Mesendoderm (in vitro differentiated cells): ENCODE measurements at regions not wholly inside any gene's neighbourhood (a gene's known extent, or its start where the extent isn't known, plus 50 kb on each side); places are given as distances from the start of the nearest gene placed in this dataset.
A peak's percentile ranks its signal among the peaks of the same experiment; 100 is the strongest.
"Not testable (repeated sequence)": the region's sequence is repeated elsewhere in the genome, so short reads cannot be mapped to it uniquely, and the experiment has no call there.

Experiments
- DNase-seq: peaks from one replicate; pipeline ENCODE4 v3.0.0; 2013
- H2AK5ac ChIP-seq: 2 replicates; pipeline ENCODE4 v1.6.1; 2013; ENCODE audit warnings: low read length, inconsistent platforms
- H2BK120ac ChIP-seq: 2 replicates; pipeline ENCODE4 v1.6.1; 2013; ENCODE audit warnings: low read depth, mild to moderate bottlenecking, low read length, moderate library complexity, mixed read lengths
- H2BK15ac ChIP-seq: replicated peaks from 2 replicates; pipeline ENCODE4 v1.6.1; 2013; ENCODE audit warnings: low read depth, mild to moderate bottlenecking, moderate library complexity
- H2BK5ac ChIP-seq: 2 replicates; pipeline ENCODE4 v1.6.1; 2013; ENCODE audit warnings: low read length, inconsistent platforms
- H3K18ac ChIP-seq: 2 replicates; pipeline ENCODE4 v1.6.1; 2013; ENCODE audit warnings: mild to moderate bottlenecking, low read length, mixed read lengths
- H3K23ac ChIP-seq: one replicate; pipeline ENCODE4 v1.6.1; 2013; ENCODE audit warnings: low read length
- H3K27ac ChIP-seq: 2 replicates; pipeline ENCODE4 v1.5.1; 2013; ENCODE audit warnings: low read depth, mild to moderate bottlenecking, inconsistent platforms, low read length, moderate library complexity
- H3K27me3 ChIP-seq: 2 replicates; pipeline ENCODE4 v1.6.1; 2013; ENCODE audit warnings: low read length, control low read depth, mild to moderate bottlenecking, inconsistent platforms; ENCODE audit not compliant: insufficient read depth, poor library complexity
- H3K36me3 ChIP-seq: 2 replicates; pipeline ENCODE4 v1.6.1; 2013; ENCODE audit warnings: low read length, inconsistent platforms; ENCODE audit not compliant: control insufficient read depth, insufficient read depth
- H3K4ac ChIP-seq: one replicate; pipeline ENCODE4 v1.6.1; 2013; ENCODE audit warnings: low read depth, mild to moderate bottlenecking, low read length, moderate library complexity
- H3K4me1 ChIP-seq: 2 replicates; pipeline ENCODE4 v1.6.1; 2013; ENCODE audit warnings: low read depth, low read length, inconsistent platforms; ENCODE audit not compliant: control insufficient read depth
- H3K4me2 ChIP-seq: 2 replicates; pipeline ENCODE4 v1.6.1; 2013; ENCODE audit warnings: low read length
- H3K4me3 ChIP-seq: 2 replicates; pipeline ENCODE4 v1.5.1; 2013; ENCODE audit warnings: mild to moderate bottlenecking, low read length
- H3K56ac ChIP-seq: one replicate; pipeline ENCODE4 v1.6.1; 2013; ENCODE audit warnings: low read length
- H3K79me1 ChIP-seq: 2 replicates; pipeline ENCODE4 v1.6.1; 2013; ENCODE audit warnings: low read length, inconsistent platforms
- H3K79me2 ChIP-seq: 2 replicates; pipeline ENCODE4 v1.6.1; 2013; ENCODE audit warnings: mild to moderate bottlenecking, low read length; ENCODE audit not compliant: control insufficient read depth, insufficient read depth
- H3K9ac ChIP-seq: 2 replicates; pipeline ENCODE4 v1.6.1; 2013; ENCODE audit warnings: low read length, inconsistent platforms
- H4K5ac ChIP-seq: one replicate; pipeline ENCODE4 v1.6.1; 2013; ENCODE audit warnings: low read length
- H4K8ac ChIP-seq: one replicate; pipeline ENCODE4 v1.6.1; 2013; ENCODE audit warnings: low read depth, mild to moderate bottlenecking, control low read depth, low read length, moderate library complexity
- WGBS: extraction: QIAGEN DNeasy Blood & Tissue Kit; methylation state at CpG from one replicate; pipeline ENCODE4 v1.1.7; 2013; ENCODE audit warnings: low lambda C conversion rate, missing lambda C conversion rate; ENCODE audit not compliant: insufficient coverage; ENCODE audit errors: extremely low coverage; 5-methylcytosine and 5-hydroxymethylcytosine counted together

DNA sequence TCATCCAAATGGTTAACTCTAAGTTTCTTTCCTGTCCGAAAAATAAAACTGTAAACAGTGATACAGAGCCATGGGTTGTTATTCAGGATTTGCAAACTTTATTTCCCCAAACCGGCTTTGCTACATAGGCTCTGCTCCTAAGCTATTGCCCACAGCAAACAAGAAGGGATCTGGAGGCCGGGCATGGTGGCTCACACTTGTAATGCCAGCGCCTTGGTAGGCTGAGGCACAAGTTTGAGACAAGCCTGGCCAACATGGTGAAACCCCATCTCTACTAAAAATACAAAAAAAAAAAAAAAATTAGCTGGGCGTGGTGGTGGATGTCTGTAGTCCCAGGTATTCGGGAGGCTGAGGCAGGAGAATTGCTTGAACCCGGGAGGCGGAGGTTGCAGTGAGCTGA, 60.6 kb upstream of the PMEPA1 start:
- H2BK120ac ChIP-seq, H3K4me2 ChIP-seq, H2BK5ac ChIP-seq, H4K5ac ChIP-seq, H3K23ac ChIP-seq, H3K18ac ChIP-seq, H3K79me1 ChIP-seq, H3K36me3 ChIP-seq, H2BK15ac ChIP-seq, H3K4me1 ChIP-seq, DNase-seq, H4K8ac ChIP-seq, H3K9ac ChIP-seq, H3K79me2 ChIP-seq, H2AK5ac ChIP-seq, H3K27ac ChIP-seq, H3K4ac ChIP-seq, H3K56ac ChIP-seq, H3K4me3 ChIP-seq, H3K27me3 ChIP-seq: not testable (repeated sequence)
- no CpG with 5 or more reads among the region's 8 CpGs for WGBS

- no peak overlapping the region for H4K8ac ChIP-seq
- no peaks in the 10 kb centered on the region for H3K79me1 ChIP-seq
- no peak overlapping the region for H3K4me3 ChIP-seq
- H2BK15ac ChIP-seq: no peak overlapping the region
- H3K4ac ChIP-seq: no peak overlapping the region
- H3K9ac ChIP-seq: no peak overlapping the region
- no peak overlapping the region for H3K18ac ChIP-seq
- H3K4me1 ChIP-seq: no peaks in the 10 kb centered on the region
- no peak overlapping the region for H4K5ac ChIP-seq
- no peaks in the 10 kb centered on the region for H3K79me2 ChIP-seq
- H2BK5ac ChIP-seq: no peak overlapping the region
- WGBS: no CpG with 5 or more reads among the region's 5 CpGs
- no peak overlapping the region for H2AK5ac ChIP-seq
- H3K4me2 ChIP-seq: no peak overlapping the region
- H3K23ac ChIP-seq: no peak overlapping the region
- no peak overlapping the region for H3K27ac ChIP-seq
- H2BK120ac ChIP-seq: no peak overlapping the region
- H3K36me3 ChIP-seq: no peaks in the 10 kb centered on the region
- H3K56ac ChIP-seq: peak overlapping the region; percentile 3
- no peaks in the 10 kb centered on the region for H3K27me3 ChIP-seq
- DNase-seq: peak; percentile 63
Observed at GRCh38 chr20:57769756-57770155, 59.9 kb upstream of the PMEPA1 start.

DNA sequence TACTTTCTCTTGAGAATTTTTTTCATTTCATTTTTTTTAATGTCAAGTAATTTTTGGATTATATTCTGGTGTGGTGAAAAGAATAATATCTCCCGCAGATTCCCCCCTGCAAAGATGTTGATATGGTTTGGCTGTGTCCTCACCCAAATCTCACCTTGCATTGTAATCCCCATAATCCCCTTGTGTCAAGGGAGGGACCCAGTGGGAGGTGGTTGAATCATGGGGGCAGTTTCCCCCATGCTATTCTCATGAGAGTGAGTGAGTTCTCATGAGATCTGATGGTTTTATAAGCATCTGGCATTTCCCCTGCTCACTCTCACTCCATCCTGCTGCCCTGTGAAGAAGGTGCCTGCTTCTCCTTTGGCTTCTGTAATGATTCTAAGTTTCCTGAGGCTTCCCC, 58.7 kb upstream of the PMEPA1 start:
- Histone ChIP-seq H2BK15ac (no peak overlapping the region), H3K4me2 (no peak overlapping the region), H2BK5ac (no peak overlapping the region), H2BK120ac (no peak overlapping the region), H3K4me3 (no peak overlapping the region), H3K4ac (no peak overlapping the region), H3K9ac (no peak overlapping the region), H3K56ac (no peak overlapping the region), H3K36me3 (no peaks in the 10 kb centered on the region), H3K79me1 (no peaks in the 10 kb centered on the region), H3K79me2 (no peaks in the 10 kb centered on the region), H3K27ac (no peak overlapping the region), H2AK5ac (no peak overlapping the region), H4K5ac (no peak overlapping the region), H3K18ac (no peak overlapping the region), H3K23ac (no peak overlapping the region), H3K4me1 (no peaks in the 10 kb centered on the region), H3K27me3 (no peaks in the 10 kb centered on the region), H4K8ac (no peak overlapping the region)
- peak; percentile 62 for DNase-seq
- WGBS: no CpG with 5 or more reads among the region's 1 CpG

DNA sequence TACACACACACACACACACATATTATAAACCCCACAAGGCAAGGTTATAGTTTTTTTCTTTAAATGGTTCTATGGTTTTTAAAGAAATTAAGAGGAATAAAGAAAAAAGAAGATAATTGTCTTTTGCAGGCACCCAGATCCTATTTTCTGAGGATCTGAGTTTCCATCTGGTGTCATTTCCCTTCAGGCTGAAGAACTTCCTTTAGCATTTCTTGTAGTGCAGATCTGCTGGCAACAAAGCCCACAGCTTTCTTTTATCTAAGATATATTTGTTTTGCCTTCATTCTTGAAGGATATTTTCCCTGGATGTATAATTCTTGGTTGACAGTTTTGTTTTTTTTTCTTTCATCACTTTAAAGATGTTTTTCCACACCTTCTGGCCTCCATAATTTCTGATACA, 57.6 kb upstream of the PMEPA1 start:
- H3K4me1 ChIP-seq: no peaks in the 10 kb centered on the region
- no peak overlapping the region for H2BK15ac ChIP-seq
- H3K27me3 ChIP-seq: no peaks in the 10 kb centered on the region
- H3K27ac ChIP-seq: no peak overlapping the region
- H3K4ac ChIP-seq: no peak overlapping the region
- H3K36me3 ChIP-seq: no peaks in the 10 kb centered on the region
- H2AK5ac ChIP-seq: no peak overlapping the region
- no peak overlapping the region for H3K18ac ChIP-seq
- no peak overlapping the region for H3K9ac ChIP-seq
- H3K4me3 ChIP-seq: no peak overlapping the region
- no peak overlapping the region for H3K56ac ChIP-seq
- no peak overlapping the region for H4K5ac ChIP-seq
- H2BK5ac ChIP-seq: no peak overlapping the region
- H4K8ac ChIP-seq: no peak overlapping the region
- no peak for DNase-seq
- H3K23ac ChIP-seq: no peak overlapping the region
- H2BK120ac ChIP-seq: no peak overlapping the region
- H3K79me1 ChIP-seq: no peaks in the 10 kb centered on the region
- H3K79me2 ChIP-seq: no peaks in the 10 kb centered on the region
- no peak overlapping the region for H3K4me2 ChIP-seq

DNA sequence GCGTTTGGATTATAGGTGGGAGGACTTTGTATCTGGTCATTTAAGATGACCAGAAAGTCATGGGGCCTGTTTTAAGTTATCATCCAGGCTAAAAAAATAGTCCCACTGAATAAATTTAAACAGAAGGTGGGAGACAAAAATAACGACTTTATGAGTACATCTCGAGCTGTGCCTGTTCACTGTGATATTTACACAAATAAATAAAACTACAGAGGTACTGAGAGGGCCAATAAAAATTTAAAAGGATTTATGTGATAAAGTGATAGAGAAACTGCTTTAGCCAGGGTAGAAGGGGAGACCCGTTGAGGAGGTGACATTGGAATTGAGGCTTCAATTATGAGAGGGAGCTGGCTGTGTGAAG, 53.4 kb upstream of the PMEPA1 start:
- H3K4me2 ChIP-seq: no peak overlapping the region
- no CpG with 5 or more reads among the region's 4 CpGs for WGBS

GRCh38 chr20:57762531-57763234, 52.9 kb upstream of the PMEPA1 start:
- Histone ChIP-seq H3K56ac (no peak overlapping the region), H3K79me2 (no peaks in the 10 kb centered on the region), H3K4me2 (no peak overlapping the region), H3K27me3 (no peaks in the 10 kb centered on the region), H3K79me1 (no peaks in the 10 kb centered on the region), H3K4me1 (no peaks in the 10 kb centered on the region), H3K4me3 (no peak overlapping the region), H3K18ac (no peak overlapping the region), H3K4ac (no peak overlapping the region), H2BK15ac (no peak overlapping the region), H2AK5ac (no peak overlapping the region), H3K23ac (no peak overlapping the region), H3K36me3 (no peaks in the 10 kb centered on the region), H2BK120ac (no peak overlapping the region), H3K27ac (no peak overlapping the region), H2BK5ac (no peak overlapping the region), H3K9ac (no peak overlapping the region), H4K5ac (no peak overlapping the region), H4K8ac (no peak overlapping the region)
- no peak for DNase-seq
- WGBS: no CpG with 5 or more reads among the region's 8 CpGs

More for the DNA sequence above, 53.4 kb upstream of the PMEPA1 start:
- Histone ChIP-seq H3K4me3 (no peak overlapping the region), H2BK5ac (no peak overlapping the region), H3K23ac (no peak overlapping the region), H3K36me3 (no peaks in the 10 kb centered on the region), H3K27ac (no peak overlapping the region), H3K9ac (no peak overlapping the region), H3K56ac (no peak overlapping the region), H4K8ac (no peak overlapping the region), H3K4me1 (no peaks in the 10 kb centered on the region), H3K4ac (no peak overlapping the region), H2AK5ac (no peak overlapping the region), H3K79me1 (no peaks in the 10 kb centered on the region), H3K27me3 (no peaks in the 10 kb centered on the region), H3K79me2 (no peaks in the 10 kb centered on the region), H2BK15ac (no peak overlapping the region), H2BK120ac (no peak overlapping the region), H4K5ac (no peak overlapping the region), H3K18ac (no peak overlapping the region)
- DNase-seq: no peak
